Esophagus (tissue), 2 donors: ENCODE measurements at regions not wholly inside any gene's neighbourhood (a gene's known extent, or its start where the extent isn't known, plus 50 kb on each side); places are given as distances from the start of the nearest gene placed in this dataset.

Source experiments
- H3K27ac ChIP-seq, 2 donors: one replicate each; pipeline ENCODE4 v1.5.1; 2013; ENCODE audit warnings: low read depth in 2 of 2, mild to moderate bottlenecking in 2 of 2, inconsistent platforms in 1 of 2, low read length in 1 of 2, moderate library complexity in 1 of 2
- H3K27me3 ChIP-seq, 2 donors: one replicate each; pipeline ENCODE4 v1.6.1; 2013; ENCODE audit warnings: low read length in 2 of 2, control low read depth in 1 of 2, mild to moderate bottlenecking in 1 of 2; ENCODE audit not compliant: insufficient read depth in 2 of 2, control insufficient read depth in 1 of 2
- H3K36me3 ChIP-seq, 2 donors: one replicate each; pipeline ENCODE4 v1.6.1; 2013; ENCODE audit warnings: low read length in 1 of 2; ENCODE audit not compliant: control insufficient read depth in 2 of 2, insufficient read depth in 2 of 2
- H3K4me1 ChIP-seq, 2 donors: one replicate each; pipeline ENCODE4 v1.6.1; 2013; ENCODE audit warnings: low read length in 1 of 2; ENCODE audit not compliant: control insufficient read depth in 2 of 2, insufficient read depth in 2 of 2
- H3K4me3 ChIP-seq, 2 donors: one replicate each; pipeline ENCODE4 v1.5.1; 2013; ENCODE audit warnings: low read length in 2 of 2, mild to moderate bottlenecking in 2 of 2, low read depth in 1 of 2, moderate library complexity in 1 of 2
- H3K9me3 ChIP-seq, 2 donors: one replicate each; pipeline ENCODE4 v1.6.1; 2013; ENCODE audit warnings: mild to moderate bottlenecking in 2 of 2, low read depth in 1 of 2, low read length in 1 of 2, moderate library complexity in 1 of 2; ENCODE audit not compliant: control insufficient read depth in 2 of 2, insufficient read depth in 1 of 2
- WGBS, 2 donors: extraction: QIAGEN DNeasy Blood & Tissue Kit; methylation state at CpG; one replicate each; pipeline ENCODE4 v1.1.7; 2013; 5-methylcytosine and 5-hydroxymethylcytosine counted together
- donor health status: healthy with polysubstance abuse.
- donor health status: Bipolar disorder and iron deficiency.

DNA sequence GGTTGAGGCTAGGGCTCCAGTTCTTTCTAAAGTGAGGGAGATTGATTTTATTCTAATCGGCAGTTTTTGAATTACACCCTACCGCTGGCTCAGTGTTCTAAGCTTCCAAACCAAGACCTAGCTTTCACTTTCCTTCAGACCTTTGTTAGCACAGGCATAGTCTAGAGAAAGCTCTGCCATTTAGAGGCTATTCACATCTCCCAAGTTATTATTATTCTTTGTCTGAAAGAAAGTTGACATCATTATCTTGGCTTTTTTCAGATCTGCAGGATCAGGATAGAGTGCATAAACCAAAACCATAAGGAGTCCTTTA lies 276.8 kb downstream of the ASXL3 start:
- Histone ChIP-seq H3K9me3 (no peaks in the 10 kb centered on the region), H3K36me3 (no peaks in the 10 kb centered on the region), H3K27me3 (no peaks in the 10 kb centered on the region), H3K27ac (no peak overlapping the region), H3K4me3 (no peak overlapping the region), H3K4me1 (no peaks in the 10 kb centered on the region)
- 95 to 97% methylated on average over 2 of the region's 2 CpGs for WGBS, 2 donors

DNA sequence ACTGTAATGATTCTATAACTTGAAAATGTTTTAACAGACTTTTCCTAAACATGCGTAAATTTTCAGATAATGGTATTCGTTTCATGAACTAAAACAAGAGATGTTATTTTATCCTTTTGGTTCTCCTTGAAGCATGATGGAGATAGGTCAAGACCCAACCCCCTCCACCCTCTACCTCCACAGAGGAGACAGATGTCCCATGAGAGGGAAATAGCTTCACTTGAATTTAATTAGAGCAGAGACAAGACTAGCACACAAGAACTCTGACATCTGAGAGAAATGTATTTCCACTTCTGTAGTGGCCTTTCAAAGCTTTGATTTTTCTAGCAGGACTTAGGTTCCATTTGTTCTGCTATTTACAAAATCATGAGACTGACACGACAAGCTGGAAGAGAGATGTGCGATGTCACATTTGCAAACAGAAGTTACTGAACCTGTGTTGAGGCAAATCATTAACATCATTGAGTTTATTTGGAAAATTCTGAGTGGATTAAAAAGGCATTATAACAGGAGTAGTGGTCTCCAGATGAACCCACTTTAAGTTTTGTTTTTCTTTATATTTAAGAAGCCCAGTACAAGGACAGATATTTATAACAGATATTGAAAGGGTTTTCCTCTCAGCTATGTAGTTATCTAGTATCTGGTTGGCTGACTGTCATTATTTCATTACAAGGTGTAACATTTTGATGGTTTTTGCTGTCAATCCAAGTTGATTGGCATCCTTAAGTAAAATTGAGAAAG lies 276.2 kb downstream of the ASXL3 start:
- H3K4me3 ChIP-seq = no peak overlapping the region
- no peaks in the 10 kb centered on the region for H3K9me3 ChIP-seq
- no peaks in the 10 kb centered on the region for H3K4me1 ChIP-seq
- H3K36me3 ChIP-seq = no peaks in the 10 kb centered on the region
- 69 to 71% methylated on average over 4 of the region's 4 CpGs for WGBS, 2 donors
- H3K27me3 ChIP-seq = no peaks in the 10 kb centered on the region
- H3K27ac ChIP-seq = no peak overlapping the region

DNA sequence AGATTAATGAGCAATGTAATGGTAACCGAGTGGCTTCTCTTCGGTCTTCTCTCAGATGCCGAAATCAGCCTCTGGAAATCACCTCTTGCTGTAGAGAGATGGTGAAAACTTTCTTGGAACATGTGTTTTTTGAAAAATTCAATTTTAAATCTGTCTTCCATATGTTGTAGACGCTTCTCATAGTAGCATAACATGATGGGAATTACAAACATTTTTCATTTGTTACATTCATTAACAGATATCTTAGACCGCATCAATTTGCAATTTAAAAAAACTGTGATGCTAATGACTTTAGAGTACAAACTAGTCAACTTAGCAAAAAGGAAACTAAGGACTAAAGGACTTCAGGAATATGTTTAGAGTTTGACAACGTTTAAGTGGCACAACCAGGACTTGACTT lies 275.2 kb downstream of the ASXL3 start:
- 79 to 86% methylated on average over 6 of the region's 6 CpGs for WGBS, 2 donors
- H3K9me3 ChIP-seq = no peaks in the 10 kb centered on the region
- no peaks in the 10 kb centered on the region for H3K4me1 ChIP-seq
- no peak overlapping the region for H3K27ac ChIP-seq
- no peak overlapping the region for H3K4me3 ChIP-seq
- H3K27me3 ChIP-seq = no peaks in the 10 kb centered on the region
- H3K36me3 ChIP-seq = no peaks in the 10 kb centered on the region

DNA sequence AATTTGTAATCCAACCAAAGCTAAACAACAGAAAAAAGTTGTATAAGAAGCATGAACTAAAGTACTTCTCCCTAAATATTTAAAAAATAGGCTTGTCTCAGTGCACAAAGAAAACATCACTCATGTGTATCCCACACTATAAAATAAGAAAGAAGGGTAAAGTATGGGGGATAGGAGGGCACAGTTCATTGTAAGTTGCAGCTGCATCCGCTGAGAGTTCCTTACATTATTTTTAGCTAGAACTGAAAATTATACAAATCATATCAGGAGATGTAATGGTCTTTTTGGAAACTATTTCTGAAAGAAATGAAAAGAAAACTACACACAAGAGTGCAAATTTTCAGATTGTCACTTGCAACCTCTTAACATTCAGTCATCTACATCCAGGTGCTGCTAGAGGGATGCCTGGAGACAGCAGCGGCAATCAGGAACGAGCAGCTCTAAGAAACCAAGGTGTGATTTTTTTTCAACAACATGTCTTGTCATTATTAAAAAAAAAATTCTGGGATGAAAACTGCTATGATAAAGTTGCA lies 273.6 kb downstream of the ASXL3 start:
- Histone ChIP-seq H3K27me3 (no peaks in the 10 kb centered on the region), H3K9me3 (no peaks in the 10 kb centered on the region), H3K4me1 (no peaks in the 10 kb centered on the region), H3K4me3 (no peak overlapping the region), H3K27ac (no peak overlapping the region), H3K36me3 (no peaks in the 10 kb centered on the region)
- WGBS, 2 donors = 89 to 94% methylated on average over 3 of the region's 3 CpGs

DNA sequence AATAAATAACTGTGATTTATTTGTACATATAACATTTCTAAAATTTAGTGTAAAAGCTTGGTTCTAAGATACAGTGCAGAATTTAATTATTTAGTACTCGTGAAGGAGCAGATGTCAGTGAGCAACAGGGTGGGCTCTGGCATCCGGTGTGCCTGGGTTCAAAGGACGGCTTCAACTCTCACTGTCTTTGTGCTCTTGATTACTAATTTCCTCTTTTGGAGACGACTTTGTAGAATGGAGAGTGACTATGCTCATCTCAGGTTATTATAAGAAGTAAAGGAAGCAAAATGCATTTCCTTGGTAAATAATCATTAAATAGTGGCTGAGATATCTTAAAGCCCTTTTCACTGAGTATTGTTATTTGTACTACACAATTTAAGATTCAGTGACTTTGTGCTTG lies 271.7 kb downstream of the ASXL3 start:
- Histone ChIP-seq H3K9me3 (no peaks in the 10 kb centered on the region), H3K4me3 (no peak overlapping the region), H3K27ac (no peak overlapping the region), H3K27me3 (no peaks in the 10 kb centered on the region), H3K36me3 (no peaks in the 10 kb centered on the region), H3K4me1 (no peaks in the 10 kb centered on the region)
- 53 to 55% methylated on average over 4 of the region's 4 CpGs for WGBS, 2 donors

DNA sequence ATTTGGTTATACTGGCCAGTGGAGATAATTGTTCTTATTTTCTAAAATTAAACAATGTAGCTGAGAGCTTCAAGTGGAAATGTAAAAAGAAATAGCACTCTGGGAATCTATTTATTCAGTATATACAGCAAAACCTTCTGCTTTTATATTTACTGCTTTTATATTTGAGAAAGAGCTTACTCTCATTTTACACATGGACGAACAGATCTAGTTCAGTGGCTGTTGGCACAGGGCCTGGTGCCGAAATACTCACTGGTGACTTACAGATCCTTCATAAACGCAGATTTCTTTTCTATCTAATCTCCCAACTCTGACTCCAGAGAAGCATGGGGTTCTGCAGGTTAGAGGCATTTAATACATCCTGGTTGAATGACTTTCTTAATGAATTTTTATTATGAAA lies 266.2 kb downstream of the ASXL3 start:
- Histone ChIP-seq H3K9me3 (no peaks in the 10 kb centered on the region), H3K36me3 (no peaks in the 10 kb centered on the region), H3K4me1 (no peaks in the 10 kb centered on the region), H3K27me3 (no peaks in the 10 kb centered on the region), H3K27ac (no peak overlapping the region), H3K4me3 (no peak overlapping the region)
- WGBS, 2 donors = 74% methylated on average over 3 of the region's 3 CpGs

DNA sequence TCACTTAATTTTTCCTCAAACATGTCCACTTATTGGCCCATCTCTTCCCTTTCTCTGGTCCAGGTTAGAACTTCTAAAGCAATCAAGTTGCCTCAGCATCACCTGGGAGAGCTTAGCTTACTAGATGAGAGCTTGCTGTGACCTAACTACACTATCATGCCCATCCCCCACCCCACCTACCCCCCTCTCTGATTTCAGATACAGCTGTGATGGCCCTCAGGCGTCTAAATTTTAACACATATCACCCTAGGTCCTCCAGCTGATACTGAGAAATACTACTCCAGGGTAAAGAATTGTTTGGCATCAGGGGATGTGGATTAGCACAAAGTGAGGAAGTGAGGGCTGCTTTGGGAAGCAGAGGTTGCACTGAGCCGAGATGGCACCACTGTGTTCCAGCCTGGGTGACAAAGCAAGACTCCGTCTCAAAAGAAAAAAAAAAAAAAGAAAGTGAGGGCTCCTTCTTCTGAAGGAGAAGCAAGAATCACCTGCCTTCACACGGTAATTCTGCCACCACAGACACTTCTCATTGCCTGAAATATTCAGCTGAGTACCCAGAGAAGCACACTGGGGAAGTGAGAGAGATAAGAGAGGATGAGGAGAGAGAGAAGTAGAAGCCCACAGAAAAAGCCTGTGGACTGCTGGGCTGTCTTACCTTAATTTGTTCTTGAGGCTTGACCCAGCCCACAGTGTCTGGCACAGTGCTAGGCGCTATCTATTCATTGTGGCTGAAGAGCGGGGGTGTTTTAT lies 263.4 kb downstream of the ASXL3 start:
- H3K4me1 ChIP-seq = no peaks in the 10 kb centered on the region
- 77 to 81% methylated on average over 6 of the region's 6 CpGs for WGBS, 2 donors
- no peaks in the 10 kb centered on the region for H3K36me3 ChIP-seq
- no peaks in the 10 kb centered on the region for H3K27me3 ChIP-seq
- no peak overlapping the region for H3K4me3 ChIP-seq
- H3K27ac ChIP-seq = no peak overlapping the region
- H3K9me3 ChIP-seq = no peaks in the 10 kb centered on the region

DNA sequence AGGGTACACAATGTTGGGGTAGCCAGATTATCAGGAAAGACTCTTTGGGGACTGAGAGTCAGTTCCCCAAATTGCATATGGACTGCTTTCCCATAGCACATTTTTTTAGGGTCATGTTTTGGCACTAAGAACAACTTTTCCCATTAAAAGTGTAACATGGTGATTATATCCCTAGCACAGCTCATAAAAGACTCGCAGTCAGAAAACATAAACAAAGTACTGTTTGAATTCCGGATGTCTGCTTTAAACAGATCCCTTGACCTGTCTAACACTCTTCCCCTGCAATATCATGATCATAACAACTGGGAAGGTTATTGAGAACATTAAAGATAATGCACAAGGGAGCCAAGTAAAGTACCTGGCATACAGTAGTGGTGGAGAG lies 262.2 kb downstream of the ASXL3 start:
- no peaks in the 10 kb centered on the region for H3K36me3 ChIP-seq
- no peaks in the 10 kb centered on the region for H3K4me1 ChIP-seq
- no peaks in the 10 kb centered on the region for H3K27me3 ChIP-seq
- no peak overlapping the region for H3K27ac ChIP-seq
- H3K4me3 ChIP-seq = no peak overlapping the region
- H3K9me3 ChIP-seq = no peaks in the 10 kb centered on the region
- WGBS, 2 donors = 56 to 57% methylated on average over 2 of the region's 2 CpGs

DNA sequence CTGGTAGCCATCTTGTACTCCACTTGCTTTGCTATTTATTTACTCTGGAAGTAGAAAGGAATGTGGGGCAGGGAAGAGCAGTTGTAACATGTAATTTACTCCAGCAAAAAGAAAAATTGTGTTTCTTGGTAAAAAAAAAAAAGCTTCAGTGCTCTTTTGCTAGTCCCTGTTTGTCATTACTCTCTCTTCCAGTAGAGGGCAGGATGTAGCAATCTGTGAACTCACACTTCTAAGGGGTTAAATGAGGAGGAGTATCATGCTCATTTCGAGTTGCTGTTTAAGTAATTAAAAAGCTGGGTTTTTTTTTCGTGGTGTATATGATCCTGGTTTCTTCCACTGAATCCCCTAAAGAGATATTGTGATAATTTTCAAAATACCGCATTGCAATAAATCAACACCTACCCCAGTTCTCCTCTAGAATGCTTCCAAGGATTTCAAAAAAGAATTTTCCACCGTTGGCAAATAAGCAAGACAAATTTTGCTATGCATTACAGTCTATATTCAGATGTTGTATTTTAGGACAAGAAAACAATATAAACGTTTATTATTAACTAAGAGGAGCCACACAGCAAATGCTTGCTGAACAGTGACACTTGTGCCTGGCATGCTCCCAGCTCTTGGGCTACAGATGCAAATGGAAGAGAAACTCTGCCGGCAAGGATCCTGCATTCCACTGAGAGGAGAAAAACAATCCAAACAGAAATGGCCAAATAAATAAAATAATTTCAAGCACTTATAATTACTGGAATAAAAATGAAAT lies 261.6 kb downstream of the ASXL3 start:
- H3K4me1 ChIP-seq = no peaks in the 10 kb centered on the region
- H3K27ac ChIP-seq = no peak overlapping the region
- no peaks in the 10 kb centered on the region for H3K36me3 ChIP-seq
- 15 to 16% methylated on average over 6 of the region's 6 CpGs for WGBS, 2 donors
- no peaks in the 10 kb centered on the region for H3K27me3 ChIP-seq
- H3K9me3 ChIP-seq = no peaks in the 10 kb centered on the region
- no peak overlapping the region for H3K4me3 ChIP-seq
